ENCODE measurements at regions not wholly inside any gene's neighbourhood (a gene's known extent, or its start where the extent isn't known, plus 50 kb on each side); places are given as distances from the start of the nearest gene placed in this dataset.

GRCh38 chr9:108673386-108673785 lies 182.4 kb downstream of the ACTL7B start:
- TF ChIP-seq CTCF (IDR thresholded peaks at IDR 0.05; ENCODE audit: low read length) (no peak), EZH2 (IDR thresholded peaks at IDR 0.05; ENCODE audit: borderline replicate concordance, low read length) (no peak)

Data from OCI-LY1 (cell line).